Tibial nerve (tissue), 4 donors: ENCODE measurements at regions not wholly inside any gene's neighbourhood (a gene's known extent, or its start where the extent isn't known, plus 50 kb on each side); places are given as distances from the start of the nearest gene placed in this dataset.

Experiments used
- DNase-seq, 2 donors: peaks; one replicate each; pipeline ENCODE4 v3.0.0-alpha.2; 2019; ENCODE audit warnings: low spot score in 2 of 2
- H3K27ac ChIP-seq, 4 donors: fragments of 200-600 bp; sonication (generic) in 3 of 4; one replicate each; pipeline ENCODE4 v1.5.1; 2017 to 2019; ENCODE audit warnings: mild to moderate bottlenecking in 1 of 4
- H3K27me3 ChIP-seq, 2 donors: fragments of 200-600 bp; sonication (generic) in 1 of 2; one replicate each; pipeline versions ENCODE4 v1.5.1 to v1.6.0; 2017 to 2019
- H3K36me3 ChIP-seq, 3 donors: fragments of 200-600 bp; sonication (generic); one replicate each; pipeline ENCODE4 v1.5.1; 2018 to 2019
- H3K4me1 ChIP-seq, 4 donors: fragments of 200-600 bp; sonication (generic) in 3 of 4; one replicate each; pipeline ENCODE4 v1.5.1; 2017 to 2019
- H3K4me3 ChIP-seq, 4 donors: fragments of 200-600 bp; sonication (generic) in 3 of 4; one replicate each; pipeline ENCODE4 v1.5.1; 2017 to 2019; ENCODE audit warnings: mild to moderate bottlenecking in 1 of 4, moderate library complexity in 1 of 4
- H3K9me3 ChIP-seq, 4 donors: fragments of 200-600 bp; sonication (generic) in 3 of 4; one replicate each; pipeline ENCODE4 v1.5.1; 2017 to 2019
- EP300 ChIP-seq, 2 donors: sonication (generic); formaldehyde crosslinking; IDR thresholded peaks; one replicate each; pipeline ENCODE4 v1.6.1; 2017; ENCODE audit warnings: antibody characterized with exemption in 2 of 2, mild to moderate bottlenecking in 1 of 2
- POLR2A ChIP-seq, 2 donors: fragments of 450-650 bp; IDR thresholded peaks; one replicate each; pipeline ENCODE4 v1.6.1; 2017; ENCODE audit warnings: antibody characterized with exemption in 2 of 2, mild to moderate bottlenecking in 2 of 2, moderate library complexity in 2 of 2
- WGBS, 2 donors: methylation state at CpG; one replicate each; pipeline ENCODE4 v1.1.5; 2018; 5-methylcytosine and 5-hydroxymethylcytosine counted together
- TF ChIP-seq, protein P1 (sequence below), 5 experiments: fragments of 200-600 bp in 3 of 5; fragments of 450-650 bp in 2 of 5; sonication (generic) in 3 of 5; IDR thresholded peaks; one replicate each; pipeline ENCODE4 v1.5.1; 2016 to 2019; ENCODE audit warnings: antibody characterized with exemption in 5 of 5, mild to moderate bottlenecking in 3 of 5, moderate library complexity in 2 of 5

DNA sequence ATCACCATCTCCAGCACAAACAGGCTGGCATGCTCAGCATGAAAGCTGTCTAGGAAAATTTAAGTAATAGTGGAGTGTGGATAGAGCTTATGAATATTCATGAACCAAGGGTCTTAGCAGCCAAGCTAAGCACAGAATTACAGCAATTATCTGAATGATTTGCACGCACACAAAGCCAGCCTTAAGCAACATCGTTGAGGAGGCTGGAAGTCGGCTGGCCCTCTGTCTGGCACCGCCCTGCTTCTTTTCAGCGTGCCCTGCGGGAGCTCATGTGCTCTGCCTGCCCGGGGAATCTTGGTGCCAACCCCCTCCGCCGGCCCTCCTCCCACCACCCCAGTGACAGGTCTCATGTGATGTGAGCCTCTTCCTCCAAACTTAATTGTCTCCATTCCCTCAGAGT, 540.1 kb downstream of the CMPK2 start:
- Histone ChIP-seq H3K9me3 (peaks cover 0 to 20% (median 0%) of the 10 kb centered on the region in 4 donors), H3K36me3 (no peaks in the 10 kb centered on the region), H3K27me3 (no peaks in the 10 kb centered on the region), H3K4me3 (no peak overlapping the region), H3K27ac (no peak overlapping the region), H3K4me1 (no peaks in the 10 kb centered on the region)
- DNase-seq = no peak
- 60 to 78% methylated on average over 9 of the region's 9 CpGs for WGBS, 2 donors
- TF ChIP-seq POLR2A (IDR thresholded peaks at IDR 0.05) = no peak
- TF ChIP-seq, protein P1, sequence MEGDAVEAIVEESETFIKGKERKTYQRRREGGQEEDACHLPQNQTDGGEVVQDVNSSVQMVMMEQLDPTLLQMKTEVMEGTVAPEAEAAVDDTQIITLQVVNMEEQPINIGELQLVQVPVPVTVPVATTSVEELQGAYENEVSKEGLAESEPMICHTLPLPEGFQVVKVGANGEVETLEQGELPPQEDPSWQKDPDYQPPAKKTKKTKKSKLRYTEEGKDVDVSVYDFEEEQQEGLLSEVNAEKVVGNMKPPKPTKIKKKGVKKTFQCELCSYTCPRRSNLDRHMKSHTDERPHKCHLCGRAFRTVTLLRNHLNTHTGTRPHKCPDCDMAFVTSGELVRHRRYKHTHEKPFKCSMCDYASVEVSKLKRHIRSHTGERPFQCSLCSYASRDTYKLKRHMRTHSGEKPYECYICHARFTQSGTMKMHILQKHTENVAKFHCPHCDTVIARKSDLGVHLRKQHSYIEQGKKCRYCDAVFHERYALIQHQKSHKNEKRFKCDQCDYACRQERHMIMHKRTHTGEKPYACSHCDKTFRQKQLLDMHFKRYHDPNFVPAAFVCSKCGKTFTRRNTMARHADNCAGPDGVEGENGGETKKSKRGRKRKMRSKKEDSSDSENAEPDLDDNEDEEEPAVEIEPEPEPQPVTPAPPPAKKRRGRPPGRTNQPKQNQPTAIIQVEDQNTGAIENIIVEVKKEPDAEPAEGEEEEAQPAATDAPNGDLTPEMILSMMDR (IDR thresholded peaks at IDR 0.05) = no peak
- TF ChIP-seq EP300 (IDR thresholded peaks at IDR 0.05) = no peak

DNA sequence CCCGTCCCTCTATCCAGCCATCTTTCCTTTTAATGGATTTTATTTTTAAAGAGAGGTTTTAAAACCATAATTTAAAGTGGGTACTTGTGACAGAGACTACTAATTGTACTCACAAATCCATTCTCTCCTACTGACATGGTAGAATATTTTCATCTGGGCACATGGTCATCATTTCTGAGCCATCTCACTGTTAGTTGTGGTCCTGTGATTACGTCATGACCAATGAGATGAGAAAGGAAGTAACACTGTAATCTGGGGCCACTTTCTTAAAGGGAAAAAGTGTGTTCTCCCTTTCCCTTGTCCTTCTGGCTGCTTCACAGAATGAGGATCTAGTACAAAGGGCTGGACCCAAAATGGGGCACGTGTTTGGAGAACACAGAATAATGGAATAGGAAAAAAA, 538.7 kb downstream of the CMPK2 start:
- Histone ChIP-seq H3K9me3 (peaks cover 0 to 20% (median 0%) of the 10 kb centered on the region in 4 donors), H3K4me1 (no peaks in the 10 kb centered on the region), H3K36me3 (no peaks in the 10 kb centered on the region), H3K27me3 (no peaks in the 10 kb centered on the region), H3K4me3 (no peak overlapping the region), H3K27ac (no peak overlapping the region)
- no peak for DNase-seq
- TF ChIP-seq, protein P1 (IDR thresholded peaks at IDR 0.05) = no peak
- TF ChIP-seq EP300 (IDR thresholded peaks at IDR 0.05) (no peak), POLR2A (IDR thresholded peaks at IDR 0.05) (no peak)
- WGBS, 2 donors = 93 to 94% methylated on average over 3 of the region's 3 CpGs

DNA sequence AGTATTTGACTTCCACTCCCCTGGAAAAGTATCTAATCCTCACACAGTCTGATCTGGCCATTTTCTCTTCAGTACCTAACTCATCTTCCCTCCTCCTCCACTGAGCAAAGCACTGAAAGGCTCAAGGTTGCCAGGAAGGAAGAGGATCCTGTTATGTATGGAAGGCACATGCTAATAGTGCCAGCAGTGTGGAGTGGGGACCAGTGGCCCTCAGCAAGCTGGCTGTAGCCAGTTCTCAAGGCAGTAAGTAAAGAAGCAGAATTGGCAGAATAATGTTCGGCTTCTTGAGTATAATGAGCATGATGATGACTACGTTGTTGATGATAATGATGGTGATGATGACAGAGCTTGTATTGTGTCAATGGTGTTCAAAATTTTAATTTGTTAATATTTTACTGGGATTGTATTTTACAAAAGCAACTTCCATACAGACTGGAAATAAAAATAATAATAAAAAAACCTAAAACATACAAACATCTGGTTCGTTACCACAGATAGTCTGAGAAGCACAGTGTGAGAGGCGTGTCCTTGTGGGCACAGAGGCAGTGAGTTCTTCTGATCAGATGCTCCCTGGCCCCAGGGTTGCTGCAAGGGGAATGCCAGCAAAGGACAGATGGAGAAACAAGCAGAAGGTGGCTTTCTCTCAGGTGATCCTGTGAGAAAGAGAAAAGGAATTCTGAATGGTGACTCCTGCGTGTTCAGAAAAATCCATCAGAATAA, 528.8 kb downstream of the CMPK2 start:
- H3K27me3 ChIP-seq = no peaks in the 10 kb centered on the region
- no peak for DNase-seq
- no peak overlapping the region for H3K4me3 ChIP-seq
- no peak overlapping the region for H3K27ac ChIP-seq
- H3K4me1 ChIP-seq = no peaks in the 10 kb centered on the region
- 81 to 82% methylated on average over 5 of the region's 5 CpGs for WGBS, 2 donors
- TF ChIP-seq EP300 (IDR thresholded peaks at IDR 0.05) (no peak), POLR2A (IDR thresholded peaks at IDR 0.05) (no peak)
- TF ChIP-seq, protein P1 (IDR thresholded peaks at IDR 0.05) = no peak
- H3K36me3 ChIP-seq = no peaks in the 10 kb centered on the region
- no peaks in the 10 kb centered on the region for H3K9me3 ChIP-seq

DNA sequence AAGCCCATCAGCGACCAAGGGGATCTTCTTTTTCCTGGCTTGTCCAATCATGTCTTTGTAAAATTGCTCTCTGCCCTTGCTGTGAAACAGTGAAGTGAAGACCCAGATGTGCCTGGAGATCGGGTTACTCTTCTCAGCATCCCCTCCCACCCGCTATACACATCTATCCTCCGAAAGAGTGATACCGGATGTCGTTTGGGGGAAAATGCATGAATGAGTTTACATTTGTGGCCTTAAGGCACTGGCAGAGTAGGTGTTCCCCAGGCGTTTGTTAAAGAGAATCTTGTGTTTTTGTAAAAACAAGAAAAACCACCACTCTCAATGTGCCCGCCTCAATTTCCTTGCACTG, 528.3 kb downstream of the CMPK2 start:
- TF ChIP-seq, protein P1 (IDR thresholded peaks at IDR 0.05) = no peak
- TF ChIP-seq POLR2A (IDR thresholded peaks at IDR 0.05) = no peak
- TF ChIP-seq EP300 (IDR thresholded peaks at IDR 0.05) = no peak
- no peaks in the 10 kb centered on the region for H3K9me3 ChIP-seq
- no peak for DNase-seq

DNA sequence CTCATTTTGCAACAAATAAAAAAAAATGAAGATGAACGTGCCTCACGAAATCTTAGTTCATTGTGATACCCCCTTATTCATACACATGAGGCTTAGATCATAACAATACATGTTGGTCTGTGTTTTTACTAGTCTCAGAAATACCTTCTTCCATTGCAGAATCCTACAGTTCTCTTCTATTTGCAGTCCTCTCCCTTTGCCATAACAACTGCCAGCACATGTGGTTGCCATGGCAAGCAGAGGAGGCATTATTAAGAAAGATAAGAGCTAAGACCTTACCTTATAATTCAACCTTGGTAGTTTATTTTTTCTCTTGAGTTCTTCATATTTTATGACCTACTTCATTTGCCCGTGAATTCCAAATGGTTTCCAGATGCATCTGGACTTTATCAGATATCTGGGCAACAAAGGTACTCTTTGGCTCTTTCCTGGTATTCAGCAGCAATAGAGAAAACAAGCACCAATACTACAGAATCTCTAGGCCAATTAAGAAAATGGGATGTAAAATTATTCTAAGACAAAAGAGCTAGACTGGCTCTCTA, 524.0 kb downstream of the CMPK2 start:
- Histone ChIP-seq H3K4me1 (no peaks in the 10 kb centered on the region), H3K27me3 (no peaks in the 10 kb centered on the region), H3K4me3 (no peak overlapping the region), H3K27ac (no peak overlapping the region), H3K9me3 (no peaks in the 10 kb centered on the region), H3K36me3 (no peaks in the 10 kb centered on the region)
- WGBS, 2 donors = 74 to 79% methylated on average over 3 of the region's 3 CpGs
- TF ChIP-seq EP300 (IDR thresholded peaks at IDR 0.05) (no peak), POLR2A (IDR thresholded peaks at IDR 0.05) (no peak)
- TF ChIP-seq, protein P1 (IDR thresholded peaks at IDR 0.05) = no peak
- no peak for DNase-seq

More for the DNA sequence above, 528.3 kb downstream of the CMPK2 start:
- H3K4me3 ChIP-seq = no peak overlapping the region
- WGBS, 2 donors = 56 to 64% methylated on average over 8 of the region's 8 CpGs
- no peaks in the 10 kb centered on the region for H3K4me1 ChIP-seq
- no peaks in the 10 kb centered on the region for H3K36me3 ChIP-seq
- H3K27ac ChIP-seq = no peak overlapping the region
- H3K27me3 ChIP-seq = no peaks in the 10 kb centered on the region
